OCI-M2 (cell line): ENCODE measurements at regions not wholly inside any gene's neighbourhood (a gene's known extent, or its start where the extent isn't known, plus 50 kb on each side); places are given as distances from the start of the nearest gene placed in this dataset.
"Not testable (repeated sequence)": the region's sequence is repeated elsewhere in the genome, so short reads cannot be mapped to it uniquely, and the experiment has no call there.

Experiments
- DNase-seq: peaks from one replicate; lab custom pipeline; 2025; ENCODE audit not compliant: unreplicated experiment; lab: John Stamatoyannopoulos, UW

GRCh38 chr1:147348592-147348991 is 106.1 kb downstream of the CHD1L start:
- not testable (repeated sequence) for DNase-seq

- DNase-seq = no peak
These were observed 107.0 kb downstream of the CHD1L start for GRCh38 chr1:147349533-147349932.

GRCh38 chr1:147351140-147351835 is 108.8 kb downstream of the CHD1L start:
- DNase-seq = no peak

GRCh38 chr1:147377263-147378246 is 135.1 kb downstream of the CHD1L start:
- peak; percentile 85 for DNase-seq

GRCh38 chr1:147379889-147380288 is 137.4 kb downstream of the CHD1L start:
- no peak for DNase-seq

- DNase-seq = no peak
These were observed 142.3 kb downstream of the CHD1L start for GRCh38 chr1:147384804-147385203.

GRCh38 chr1:147388969-147389368 is 146.5 kb downstream of the CHD1L start:
- DNase-seq = no peak

- no peak for DNase-seq
These were observed 147.2 kb downstream of the CHD1L start for GRCh38 chr1:147389532-147390184.

- no peak for DNase-seq
These were observed 147.7 kb downstream of the CHD1L start for GRCh38 chr1:147390185-147390542.

GRCh38 chr1:147391114-147391513 is 148.6 kb downstream of the CHD1L start:
- no peak for DNase-seq

GRCh38 chr1:147402326-147403045 is 138.8 kb upstream of the BCL9 start:
- not testable (repeated sequence) for DNase-seq

- not testable (repeated sequence) for DNase-seq
These were observed 137.0 kb upstream of the BCL9 start for GRCh38 chr1:147404344-147404743.

GRCh38 chr1:147409886-147410285 is 131.4 kb upstream of the BCL9 start:
- DNase-seq = no peak

GRCh38 chr1:147413110-147413605 is 128.1 kb upstream of the BCL9 start:
- DNase-seq = no peak

- DNase-seq = no peak
These were observed 126.7 kb upstream of the BCL9 start for GRCh38 chr1:147414505-147415163.

GRCh38 chr1:147417024-147417423 is 124.3 kb upstream of the BCL9 start:
- no peak for DNase-seq

GRCh38 chr1:147423100-147423827 is 118.0 kb upstream of the BCL9 start:
- DNase-seq = not testable (repeated sequence)

- DNase-seq = no peak
These were observed 106.4 kb upstream of the BCL9 start for GRCh38 chr1:147434921-147435320.

- no peak for DNase-seq
These were observed 96.9 kb upstream of the BCL9 start for GRCh38 chr1:147444381-147444780.

- DNase-seq = no peak
These were observed 89.7 kb upstream of the BCL9 start for GRCh38 chr1:147451628-147452027.
